Lung (tissue), 11 donors: ENCODE measurements at regions not wholly inside any gene's neighbourhood (a gene's known extent, or its start where the extent isn't known, plus 50 kb on each side); places are given as distances from the start of the nearest gene placed in this dataset.

Experiments
- ATAC-seq: fragments of 200-7000 bp; cut with Tn5 transposase; one replicate; pipeline ENCODE4 v1.9.1; 2020; ENCODE audit warnings: moderate number of reproducible peaks; ENCODE audit not compliant: insufficient read depth, low FRiP score
- DNase-seq, 3 donors: peaks; one replicate each; pipeline ENCODE4 v3.0.0-alpha.2; 2013 to 2017
- H3K27ac ChIP-seq, 2 donors: one replicate each; pipeline ENCODE4 v1.5.1; 2013; ENCODE audit warnings: mild to moderate bottlenecking in 2 of 2, moderate library complexity in 2 of 2, control low read depth in 1 of 2, inconsistent platforms in 1 of 2, low read depth in 1 of 2, low read length in 1 of 2
- H3K27me3 ChIP-seq, 3 donors: one replicate each; pipeline ENCODE4 v1.5.1; 2013; ENCODE audit warnings: low read length in 2 of 3; ENCODE audit not compliant: control insufficient read depth in 3 of 3, insufficient read depth in 3 of 3
- H3K36me3 ChIP-seq, 4 donors: one replicate each; pipeline ENCODE4 v1.5.1; 2013; ENCODE audit warnings: low read length in 4 of 4, mild to moderate bottlenecking in 1 of 4, moderate library complexity in 1 of 4; ENCODE audit not compliant: control insufficient read depth in 4 of 4, insufficient read depth in 4 of 4
- H3K4me1 ChIP-seq, 5 donors: one replicate each; pipeline ENCODE4 v1.5.1; 2013; ENCODE audit warnings: low read length in 5 of 5, mild to moderate bottlenecking in 2 of 5, moderate library complexity in 1 of 5; ENCODE audit not compliant: control insufficient read depth in 5 of 5, insufficient read depth in 5 of 5
- H3K4me3 ChIP-seq: one replicate; pipeline ENCODE4 v1.5.1; 2013; ENCODE audit warnings: mild to moderate bottlenecking, control low read depth, moderate library complexity
- H3K9ac ChIP-seq, 2 donors: one replicate each; pipeline ENCODE4 v1.5.1; 2013; ENCODE audit warnings: low read length in 2 of 2, control low read depth in 1 of 2; ENCODE audit not compliant: insufficient read depth in 1 of 2
- H3K9me3 ChIP-seq, 4 donors: one replicate each; pipeline ENCODE4 v1.5.1; 2013; ENCODE audit warnings: low read length in 3 of 4, mild to moderate bottlenecking in 1 of 4, moderate library complexity in 1 of 4; ENCODE audit not compliant: control insufficient read depth in 4 of 4, insufficient read depth in 3 of 4
- whole genome bisulfite sequencing, 2 donors: extraction: QIAGEN DNeasy Blood & Tissue Kit; methylation state at CpG; one replicate each; pipeline ENCODE4 v1.1.7; 2013; 5-methylcytosine and 5-hydroxymethylcytosine counted together
- TF ChIP-seq, protein P1 (sequence below): IDR thresholded peaks from 2 replicates; pipeline ENCODE4 v1.5.1; 2012; ENCODE audit warnings: mild to moderate bottlenecking; ENCODE audit errors: control extremely low read depth, extremely low read depth
- donor health status: control.
- donor health status: control.
- donor health status: Bipolar disorder and iron deficiency.
- donor health status: healthy.
- donor health status: DM: yes; HTN: yes; CAD: no.

DNA sequence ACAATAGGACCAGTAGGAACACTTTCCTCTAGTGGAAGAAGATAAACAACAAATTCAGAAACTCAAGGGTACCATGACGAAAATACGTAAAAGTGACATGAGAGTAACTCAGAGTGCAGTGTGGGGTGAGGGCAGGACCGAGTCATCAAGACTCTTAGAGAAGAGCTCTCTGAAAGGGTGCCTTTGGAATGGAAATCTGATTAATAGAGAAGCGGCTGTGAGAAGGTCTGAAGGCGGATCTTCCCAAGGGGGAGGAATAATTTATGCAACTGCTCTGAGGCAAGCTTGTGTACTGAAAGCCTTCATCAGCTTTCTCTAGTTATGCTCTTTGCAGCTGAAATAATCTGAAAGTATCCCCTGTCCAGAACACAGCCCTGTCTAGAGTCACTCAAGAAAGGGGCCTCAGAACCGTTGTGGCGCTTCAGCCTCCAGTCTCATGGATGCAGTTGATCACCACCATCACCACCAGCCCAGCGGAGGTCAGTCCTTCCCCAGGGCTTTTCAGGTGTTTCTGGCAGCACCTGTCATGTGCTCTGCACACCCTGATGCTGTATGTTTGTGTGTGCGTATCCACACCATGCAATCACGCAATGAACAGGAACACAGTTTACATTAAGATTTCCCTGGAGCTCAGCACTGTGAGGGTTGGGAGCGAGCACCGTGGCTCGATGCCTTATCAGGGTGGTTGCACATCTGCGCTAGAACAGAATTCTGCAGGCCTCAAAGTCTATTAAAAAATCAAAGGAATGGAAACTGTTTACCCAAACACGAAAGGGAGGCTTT is 396.5 kb downstream of the SMOC2 start:
- ATAC-seq: no peak
- TF ChIP-seq, protein P1, sequence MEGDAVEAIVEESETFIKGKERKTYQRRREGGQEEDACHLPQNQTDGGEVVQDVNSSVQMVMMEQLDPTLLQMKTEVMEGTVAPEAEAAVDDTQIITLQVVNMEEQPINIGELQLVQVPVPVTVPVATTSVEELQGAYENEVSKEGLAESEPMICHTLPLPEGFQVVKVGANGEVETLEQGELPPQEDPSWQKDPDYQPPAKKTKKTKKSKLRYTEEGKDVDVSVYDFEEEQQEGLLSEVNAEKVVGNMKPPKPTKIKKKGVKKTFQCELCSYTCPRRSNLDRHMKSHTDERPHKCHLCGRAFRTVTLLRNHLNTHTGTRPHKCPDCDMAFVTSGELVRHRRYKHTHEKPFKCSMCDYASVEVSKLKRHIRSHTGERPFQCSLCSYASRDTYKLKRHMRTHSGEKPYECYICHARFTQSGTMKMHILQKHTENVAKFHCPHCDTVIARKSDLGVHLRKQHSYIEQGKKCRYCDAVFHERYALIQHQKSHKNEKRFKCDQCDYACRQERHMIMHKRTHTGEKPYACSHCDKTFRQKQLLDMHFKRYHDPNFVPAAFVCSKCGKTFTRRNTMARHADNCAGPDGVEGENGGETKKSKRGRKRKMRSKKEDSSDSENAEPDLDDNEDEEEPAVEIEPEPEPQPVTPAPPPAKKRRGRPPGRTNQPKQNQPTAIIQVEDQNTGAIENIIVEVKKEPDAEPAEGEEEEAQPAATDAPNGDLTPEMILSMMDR: no peak
- WGBS, 2 donors: 64 to 68% methylated on average over 15 of the region's 15 CpGs
- Histone ChIP-seq H3K36me3 (no peaks in the 10 kb centered on the region), H3K4me3 (no peak overlapping the region), H3K4me1 (peaks cover 0 to 4% (median 0%) of the 10 kb centered on the region in 5 donors), H3K27ac (no peak overlapping the region), H3K9me3 (peaks cover 0 to 5% (median 0%) of the 10 kb centered on the region in 4 donors), H3K9ac (no peak overlapping the region), H3K27me3 (peaks cover 0 to 6% (median 6%) of the 10 kb centered on the region in 3 donors)
- DNase-seq: no peak

DNA sequence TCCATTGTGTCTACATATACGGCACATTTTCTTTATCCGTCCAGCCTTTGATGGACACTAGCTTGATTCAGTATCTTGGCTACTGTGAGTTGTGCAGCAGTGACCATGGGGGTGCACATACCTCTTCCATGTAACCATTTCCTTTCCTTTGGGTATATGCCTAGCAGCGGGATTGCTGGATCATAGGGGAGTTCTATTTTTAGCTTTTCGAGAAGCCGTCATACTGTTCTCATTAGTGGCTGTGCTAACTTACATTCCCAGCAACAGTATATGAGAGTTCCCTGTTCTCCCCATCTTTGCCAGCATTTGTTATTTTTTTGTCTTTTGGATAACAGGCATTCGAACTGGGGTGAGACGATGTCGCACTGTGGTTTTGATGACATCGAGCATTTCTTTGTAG is 395.0 kb downstream of the SMOC2 start:
- DNase-seq (no peak), ATAC-seq (no peak)
- 91 to 95% methylated on average over 9 of the region's 9 CpGs for whole genome bisulfite sequencing, 2 donors
- peaks cover 0 to 6% (median 3%) of the 10 kb centered on the region in 3 donors for H3K27me3 ChIP-seq
- H3K4me1 ChIP-seq: peaks cover 0 to 4% (median 0%) of the 10 kb centered on the region in 5 donors
- H3K9me3 ChIP-seq: peaks cover 0 to 5% (median 0%) of the 10 kb centered on the region in 4 donors
- no peak overlapping the region for H3K4me3 ChIP-seq
- TF ChIP-seq, protein P1: no peak
- no peak overlapping the region for H3K27ac ChIP-seq
- H3K36me3 ChIP-seq: no peaks in the 10 kb centered on the region
- no peak overlapping the region for H3K9ac ChIP-seq

DNA sequence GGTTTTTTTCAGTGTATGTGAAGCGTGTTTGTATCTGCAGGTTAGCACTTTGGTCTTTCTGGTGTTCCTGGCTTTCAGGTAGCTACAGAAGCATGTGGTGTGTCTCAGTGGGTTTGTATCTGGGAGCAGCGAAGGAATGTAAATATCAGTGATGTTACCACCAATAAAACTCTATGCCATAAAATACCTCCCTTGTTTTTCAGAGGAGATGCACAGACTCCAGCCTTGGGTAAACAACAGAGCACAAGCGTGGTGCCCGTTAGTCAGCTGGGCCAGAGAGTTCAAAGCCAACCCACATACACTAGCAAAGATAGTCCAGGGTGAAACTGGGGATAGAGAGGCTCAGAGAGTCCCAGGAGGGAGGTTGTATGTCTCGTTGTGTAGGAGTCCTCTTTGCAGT is 393.8 kb downstream of the SMOC2 start:
- 64 to 75% methylated on average over 5 of the region's 5 CpGs for WGBS, 2 donors
- Histone ChIP-seq H3K4me3 (no peak overlapping the region), H3K27me3 (peaks cover 0 to 6% (median 3%) of the 10 kb centered on the region in 3 donors), H3K27ac (no peak overlapping the region), H3K4me1 (peaks cover 0 to 4% (median 0%) of the 10 kb centered on the region in 5 donors), H3K36me3 (no peaks in the 10 kb centered on the region), H3K9ac (no peak overlapping the region), H3K9me3 (peaks cover 0 to 5% (median 0%) of the 10 kb centered on the region in 4 donors)
- DNase-seq: no peak
- TF ChIP-seq, protein P1: no peak
- ATAC-seq: no peak
